OCI-M2 (cell line): ENCODE measurements at regions not wholly inside any gene's neighbourhood (a gene's known extent, or its start where the extent isn't known, plus 50 kb on each side); places are given as distances from the start of the nearest gene placed in this dataset.

Experiments used
- DNase-seq: peaks from one replicate; lab custom pipeline; 2025; ENCODE audit not compliant: unreplicated experiment; lab: John Stamatoyannopoulos, UW

GRCh38 chr7:118671149-118671548 lies 446.6 kb downstream of the ANKRD7 start:
- DNase-seq, result no peak

GRCh38 chr7:118684796-118685195 lies 460.3 kb downstream of the ANKRD7 start:
- no peak for DNase-seq

DNA sequence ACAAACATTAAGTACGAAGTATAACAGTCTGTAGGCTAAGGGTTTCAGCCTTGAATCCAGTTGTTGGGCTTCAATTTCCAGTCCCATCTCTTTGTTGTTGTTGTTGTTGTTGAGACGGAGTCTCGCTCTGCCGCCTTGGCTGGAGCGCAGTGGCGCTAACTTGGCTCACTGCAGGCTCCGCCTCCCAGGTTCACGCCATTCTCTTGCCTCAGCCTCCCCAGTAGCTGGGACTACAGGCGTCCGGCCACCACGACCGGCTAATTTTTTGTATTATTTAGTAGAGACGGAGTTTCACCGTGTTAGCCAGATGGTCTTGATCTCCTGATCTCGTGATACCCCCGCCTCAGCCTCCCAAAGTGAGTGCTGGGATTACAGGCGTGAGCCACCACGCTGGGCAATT lies 464.9 kb downstream of the ANKRD7 start:
- DNase-seq, result no peak

DNA sequence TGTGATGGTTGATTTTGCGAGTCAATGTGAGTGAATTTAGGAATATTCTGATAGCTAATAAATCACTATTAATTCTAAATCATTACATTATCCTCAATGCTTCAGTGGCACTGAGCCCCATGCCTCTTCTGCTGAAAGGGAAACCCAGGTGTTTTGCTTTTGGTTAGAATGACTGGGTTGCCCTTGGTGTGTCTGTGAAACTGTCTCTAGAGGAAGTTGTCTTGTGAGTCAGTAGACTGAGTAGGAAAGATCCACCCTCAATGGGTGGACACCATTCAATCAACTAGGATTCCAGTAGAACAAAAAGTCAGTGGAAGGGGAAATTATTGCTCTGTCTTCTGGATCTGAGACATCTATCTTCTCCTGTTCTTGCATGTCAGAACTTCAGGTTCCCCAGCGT lies 472.4 kb downstream of the ANKRD7 start:
- no peak for DNase-seq

DNA sequence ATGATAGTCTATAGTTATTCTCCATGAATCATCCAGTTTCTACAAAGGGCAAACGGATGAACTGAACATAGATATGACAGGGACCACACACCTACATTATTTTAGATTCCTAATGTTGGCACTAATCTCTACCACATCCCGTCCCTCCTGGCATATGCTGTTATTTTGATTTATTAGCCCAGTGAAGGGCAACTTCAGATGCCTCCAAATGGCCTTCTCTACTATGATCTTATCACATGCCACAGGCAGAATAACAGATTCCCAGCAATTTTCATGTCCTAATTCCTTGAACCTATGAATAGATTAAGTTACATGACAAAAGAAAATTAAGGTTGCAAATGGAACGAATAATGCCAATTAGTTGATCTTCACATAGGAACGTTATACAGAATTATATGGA lies 474.7 kb downstream of the ANKRD7 start:
- no peak for DNase-seq

DNA sequence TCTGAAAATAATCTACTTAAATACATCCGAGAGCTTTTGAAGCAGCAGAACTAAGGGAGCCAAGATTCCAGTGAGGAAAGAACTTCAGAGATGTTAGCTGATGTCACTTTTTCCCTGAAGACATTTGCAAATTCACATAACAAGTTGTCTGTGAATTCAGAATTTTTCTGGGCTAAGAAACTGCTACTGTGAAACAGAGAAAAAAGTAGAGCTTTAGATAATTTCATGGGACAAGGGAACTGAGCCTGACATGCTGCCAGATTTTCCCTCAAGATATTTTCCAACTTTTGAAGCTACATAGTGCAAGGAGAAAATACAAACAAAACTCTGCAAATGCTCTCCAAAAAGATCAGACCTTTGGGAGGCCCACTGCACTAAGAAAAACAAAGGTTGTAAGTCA lies 484.2 kb downstream of the ANKRD7 start:
- DNase-seq, result no peak

GRCh38 chr7:118711688-118712087 lies 487.2 kb downstream of the ANKRD7 start:
- DNase-seq, result no peak

DNA sequence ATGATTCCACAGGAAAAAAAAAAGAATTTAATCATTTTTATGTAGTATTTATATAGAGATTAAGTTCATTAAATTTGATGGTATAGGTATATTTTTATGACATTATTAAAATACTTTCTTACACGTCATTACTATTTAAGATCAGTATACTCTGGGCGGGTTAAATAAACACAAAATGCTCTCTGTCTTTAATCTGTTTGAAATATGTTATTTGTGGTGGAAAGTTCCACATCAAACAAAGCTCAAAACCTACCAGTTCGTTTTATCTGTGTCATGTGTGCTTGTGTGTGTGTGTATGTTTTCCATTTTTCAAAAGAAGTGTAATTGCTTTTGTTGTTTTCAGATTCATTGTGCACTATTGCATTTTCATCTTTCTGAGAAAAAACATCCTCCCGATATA lies 488.5 kb downstream of the ANKRD7 start:
- no peak for DNase-seq

GRCh38 chr7:118720632-118721031 lies 496.1 kb downstream of the ANKRD7 start:
- DNase-seq, result no peak

- no peak for DNase-seq
These were observed 507.4 kb downstream of the ANKRD7 start for GRCh38 chr7:118731854-118732253.

- DNase-seq, result no peak
These were observed 510.0 kb downstream of the ANKRD7 start for GRCh38 chr7:118734541-118734940.

DNA sequence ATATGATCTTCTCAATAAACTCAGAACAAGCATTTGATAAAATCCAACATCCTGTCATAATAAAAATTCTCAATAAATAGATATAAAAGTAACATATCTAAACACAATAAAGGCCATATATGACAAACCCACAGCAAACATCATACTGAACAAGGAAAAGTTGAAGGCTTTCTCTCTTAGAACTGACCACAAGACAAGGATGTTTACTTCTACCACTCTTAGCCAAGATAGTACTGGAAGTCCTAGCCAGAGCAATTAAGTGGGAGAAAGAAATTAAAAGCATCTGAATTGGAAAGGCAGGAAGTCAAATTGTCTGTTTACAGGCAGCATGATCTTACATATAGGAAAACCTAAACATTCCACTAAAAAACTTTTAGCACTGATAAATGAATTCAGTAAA lies 510.9 kb downstream of the ANKRD7 start:
- DNase-seq, result no peak

- DNase-seq, result no peak
These were observed 513.4 kb downstream of the ANKRD7 start for GRCh38 chr7:118737935-118738334.

GRCh38 chr7:118745927-118746326 lies 521.4 kb downstream of the ANKRD7 start:
- DNase-seq, result no peak

DNA sequence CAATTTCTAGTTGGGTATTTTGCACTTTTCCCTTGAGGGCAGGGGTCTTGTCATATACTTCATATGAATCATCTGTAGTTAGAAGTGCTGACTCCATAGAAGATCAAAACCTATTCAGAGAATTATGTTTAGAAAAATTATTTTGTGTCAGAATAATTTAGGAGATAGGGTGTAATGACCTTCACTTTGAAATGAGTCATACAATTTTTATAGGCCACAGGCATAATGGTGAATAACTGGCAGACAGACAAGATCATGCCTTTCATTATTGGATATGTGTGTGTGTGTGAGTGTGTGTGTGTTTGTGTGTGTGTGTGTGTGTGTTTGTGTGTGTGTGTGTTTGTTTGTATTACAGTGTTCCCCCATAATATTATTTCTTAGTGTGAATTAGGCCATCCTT lies 523.0 kb downstream of the ANKRD7 start:
- DNase-seq, result no peak

DNA sequence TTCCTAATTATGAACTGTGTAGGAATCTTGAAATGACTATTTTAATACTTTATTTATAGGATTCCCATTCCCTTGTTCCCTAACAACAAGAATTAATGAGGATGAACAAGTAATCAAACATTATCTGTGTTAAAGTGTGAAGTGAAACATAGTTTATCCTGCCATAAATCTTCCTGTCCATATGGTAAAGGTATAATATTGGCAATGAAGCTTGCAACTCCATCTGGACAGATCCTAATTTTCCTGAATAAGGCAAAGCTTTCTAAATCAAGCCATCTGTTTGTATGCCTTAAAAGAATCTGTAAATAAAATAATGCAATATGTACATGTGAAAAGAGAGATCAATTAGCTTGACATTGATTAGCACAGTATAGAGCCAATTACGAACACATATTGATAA lies 529.0 kb downstream of the ANKRD7 start:
- no peak for DNase-seq

DNA sequence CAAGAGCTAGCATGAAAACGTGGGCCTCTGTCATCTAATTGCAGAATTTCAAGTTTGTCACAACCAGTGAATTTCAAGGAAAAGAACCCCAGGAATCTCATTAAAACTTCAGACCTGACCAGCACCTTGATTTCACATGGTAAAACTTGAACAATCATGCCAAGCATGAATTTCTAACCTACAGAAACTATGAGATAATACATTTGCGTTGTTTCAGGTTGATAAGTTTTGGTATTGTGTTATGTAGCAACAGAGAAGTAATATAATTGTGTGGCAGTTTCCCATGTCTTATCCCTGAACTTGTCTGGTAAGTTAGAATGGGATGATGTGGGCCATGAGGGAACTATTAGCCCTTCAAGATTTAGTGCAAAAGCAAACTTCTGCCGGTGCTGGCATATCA lies 530.1 kb downstream of the ANKRD7 start:
- no peak for DNase-seq

- DNase-seq, result no peak
These were observed 530.6 kb downstream of the ANKRD7 start for GRCh38 chr7:118755067-118755625.

- DNase-seq, result no peak
These were observed 532.6 kb downstream of the ANKRD7 start for GRCh38 chr7:118757066-118757465.

- no peak for DNase-seq
These were observed 534.1 kb downstream of the ANKRD7 start for GRCh38 chr7:118758582-118758981.

DNA sequence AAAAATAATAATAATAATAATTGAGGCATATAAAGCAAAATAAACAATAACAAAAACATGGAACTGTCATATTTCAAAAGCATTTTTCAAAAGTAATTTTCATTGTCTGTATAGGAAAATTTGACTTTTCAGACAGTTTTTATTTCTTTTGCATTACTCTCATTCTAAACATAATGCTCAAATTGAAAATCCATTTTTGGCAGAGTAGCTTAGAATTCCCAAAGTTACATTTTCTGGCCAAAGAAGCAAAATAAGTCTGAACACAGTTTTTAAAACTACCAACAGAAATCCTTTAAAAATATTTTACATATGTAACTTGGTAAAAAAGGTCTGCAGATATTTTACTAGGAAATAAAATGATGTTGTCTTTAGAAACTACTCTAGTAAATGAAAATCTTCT lies 535.4 kb downstream of the ANKRD7 start:
- DNase-seq, result no peak

DNA sequence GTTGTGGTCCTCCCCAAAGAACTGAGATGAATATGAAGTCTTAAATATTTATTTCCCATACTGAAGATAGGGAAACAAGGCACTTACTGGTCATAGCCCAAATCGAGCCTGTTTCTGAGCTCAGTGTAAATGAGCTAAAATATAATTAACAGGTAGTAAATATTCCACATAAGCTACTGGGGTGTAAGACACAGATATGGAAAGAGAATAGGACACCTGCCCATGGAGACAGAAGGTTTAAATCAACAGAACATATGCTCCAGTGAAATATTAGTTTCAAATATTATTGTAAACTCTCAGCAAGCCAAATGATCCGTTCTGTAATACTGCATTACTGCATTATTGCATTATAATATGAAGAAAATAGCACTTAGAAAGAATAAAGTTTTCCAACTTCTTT lies 537.9 kb downstream of the ANKRD7 start:
- DNase-seq, result no peak

GRCh38 chr7:118764221-118764620 lies 539.7 kb downstream of the ANKRD7 start:
- no peak for DNase-seq

DNA sequence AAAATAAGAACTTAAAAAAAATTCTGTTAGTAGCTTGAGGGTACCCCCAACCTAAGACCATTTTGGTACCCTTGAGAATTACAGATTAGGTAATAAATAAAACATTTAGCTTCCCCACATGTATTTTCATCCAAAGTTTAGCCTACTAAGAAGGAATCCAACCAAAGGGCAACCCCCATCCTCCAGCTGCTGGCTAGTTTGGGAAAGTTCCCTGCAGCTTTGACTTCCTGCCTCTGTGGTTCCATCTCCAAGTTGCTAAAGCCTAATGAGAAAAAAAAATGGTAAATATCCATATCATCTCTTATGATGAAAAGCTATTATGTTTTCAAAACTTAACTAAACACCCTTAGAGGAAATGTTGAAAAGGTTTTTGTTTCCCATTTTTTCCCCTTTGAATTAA lies 547.2 kb downstream of the ANKRD7 start:
- DNase-seq, result no peak
